K562 (cell line): ENCODE measurements at regions not wholly inside any gene's neighbourhood (a gene's known extent, or its start where the extent isn't known, plus 50 kb on each side); places are given as distances from the start of the nearest gene placed in this dataset.

Experiments
- CTCF ChIP-seq, 3 experiments: IDR thresholded peaks in 2 of 3; conservative IDR thresholded peaks in 1 of 3; 2 replicates each; pipeline ENCODE4 v1.5.1; 2011 to 2012; ENCODE audit warnings: low read length in 3 of 3, mild to moderate bottlenecking in 3 of 3, control low read depth in 2 of 3, improper control_type of control experiment in 1 of 3, inconsistent platforms in 1 of 3, low read depth in 1 of 3, mixed read lengths in 1 of 3, moderate library complexity in 1 of 3; ENCODE audit not compliant: insufficient read depth in 2 of 3
- FOXM1 ChIP-seq, 2 experiments: fragments of 450-650 bp in 1 of 2; sonication (generic) in 1 of 2; formaldehyde crosslinking in 1 of 2; IDR thresholded peaks; 2 replicates each; pipeline versions ENCODE4 v1.6.1 to v1.9.0; 2017 to 2022; ENCODE audit warnings: low read depth in 2 of 2, mild to moderate bottlenecking in 2 of 2, missing genetic modification reagents in 1 of 2, moderate library complexity in 1 of 2
- POLR2A ChIP-seq: fragments of 450-650 bp; conservative IDR thresholded peaks from 2 replicates; pipeline ENCODE4 v1.6.1; 2016
- RHOXF2B ChIP-seq: fragments of 250-450 bp; sonication (Bioruptor Pico); conservative IDR thresholded peaks from 2 replicates; pipeline ENCODE4 v1.5.1; 2021
- SRSF1 ChIP-seq: fragments of 200-400 bp; formaldehyde crosslinking; IDR thresholded peaks from 2 replicates; pipeline ENCODE4 v1.6.1; 2017; ENCODE audit warnings: mild to moderate bottlenecking, low read depth, low read length, moderate library complexity
- ZNF124 ChIP-seq: sonication (generic); formaldehyde crosslinking; IDR thresholded peaks from 2 replicates; pipeline ENCODE4 v1.8.1; 2022; ENCODE audit warnings: missing genetic modification reagents
- ZNF644 ChIP-seq: fragments of 200-800 bp; sonication (Bioruptor generic); IDR thresholded peaks from 2 replicates; pipeline ENCODE4 v1.6.1; 2016; ENCODE audit warnings: low read depth, missing genetic modification characterization, missing compliant biosample characterization
- TF ChIP-seq, protein P1 (sequence below): fragments of 450-650 bp; IDR thresholded peaks from 2 replicates; pipeline ENCODE4 v1.6.1; 2018; ENCODE audit not compliant: partially characterized antibody

DNA sequence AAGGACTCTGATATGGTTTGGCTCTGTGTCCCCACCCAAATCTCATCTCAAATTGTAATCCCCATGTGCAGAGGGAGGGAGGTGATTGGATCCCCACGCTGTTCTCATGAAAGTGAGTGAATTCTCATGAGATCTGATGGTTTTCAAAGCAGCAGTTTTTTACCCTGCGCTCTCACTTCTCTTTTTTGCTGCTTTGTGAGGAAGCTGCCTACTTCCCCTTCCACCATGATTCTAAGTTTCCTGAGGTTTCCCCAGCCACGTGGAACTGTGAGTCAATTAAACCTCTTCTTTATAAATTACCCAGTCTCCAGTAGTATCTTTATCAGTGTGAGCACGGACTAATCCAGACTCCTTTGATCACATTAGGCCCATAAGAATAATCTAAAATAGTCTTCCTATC is 719.7 kb upstream of the CDH8 start:
- TF ChIP-seq SRSF1 (no peak), RHOXF2B (CRISPR knock-in tag) (no peak), ZNF644 (tag) (no peak), CTCF (IDR thresholded peaks at IDR 0.05 in 2 of 3, conservative IDR thresholded peaks at IDR 0.05 in 1 of 3; ENCODE audit: insufficient read depth in 2 of 3, low read depth in 1 of 3, low read length in 3 of 3) (no peak), FOXM1 (IDR thresholded peaks at IDR 0.05; ENCODE audit: low read depth) (no peak), FOXM1 (CRISPR knock-in tag; IDR thresholded peaks at IDR 0.05; ENCODE audit: low read depth) (no peak), ZNF124 (CRISPR knock-in tag) (no peak), POLR2A (no peak)
- TF ChIP-seq, protein P1, sequence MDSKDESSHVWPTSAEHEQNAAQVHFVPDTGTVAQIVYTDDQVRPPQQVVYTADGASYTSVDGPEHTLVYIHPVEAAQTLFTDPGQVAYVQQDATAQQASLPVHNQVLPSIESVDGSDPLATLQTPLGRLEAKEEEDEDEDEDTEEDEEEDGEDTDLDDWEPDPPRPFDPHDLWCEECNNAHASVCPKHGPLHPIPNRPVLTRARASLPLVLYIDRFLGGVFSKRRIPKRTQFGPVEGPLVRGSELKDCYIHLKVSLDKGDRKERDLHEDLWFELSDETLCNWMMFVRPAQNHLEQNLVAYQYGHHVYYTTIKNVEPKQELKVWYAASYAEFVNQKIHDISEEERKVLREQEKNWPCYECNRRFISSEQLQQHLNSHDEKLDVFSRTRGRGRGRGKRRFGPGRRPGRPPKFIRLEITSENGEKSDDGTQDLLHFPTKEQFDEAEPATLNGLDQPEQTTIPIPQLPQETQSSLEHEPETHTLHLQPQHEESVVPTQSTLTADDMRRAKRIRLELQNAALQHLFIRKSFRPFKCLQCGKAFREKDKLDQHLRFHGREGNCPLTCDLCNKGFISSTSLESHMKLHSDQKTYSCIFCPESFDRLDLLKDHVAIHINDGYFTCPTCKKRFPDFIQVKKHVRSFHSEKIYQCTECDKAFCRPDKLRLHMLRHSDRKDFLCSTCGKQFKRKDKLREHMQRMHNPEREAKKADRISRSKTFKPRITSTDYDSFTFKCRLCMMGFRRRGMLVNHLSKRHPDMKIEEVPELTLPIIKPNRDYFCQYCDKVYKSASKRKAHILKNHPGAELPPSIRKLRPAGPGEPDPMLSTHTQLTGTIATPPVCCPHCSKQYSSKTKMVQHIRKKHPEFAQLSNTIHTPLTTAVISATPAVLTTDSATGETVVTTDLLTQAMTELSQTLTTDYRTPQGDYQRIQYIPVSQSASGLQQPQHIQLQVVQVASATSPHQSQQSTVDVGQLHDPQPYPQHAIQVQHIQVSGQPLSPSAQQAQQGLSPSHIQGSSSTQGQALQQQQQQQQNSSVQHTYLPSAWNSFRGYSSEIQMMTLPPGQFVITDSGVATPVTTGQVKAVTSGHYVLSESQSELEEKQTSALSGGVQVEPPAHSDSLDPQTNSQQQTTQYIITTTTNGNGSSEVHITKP = no peak
